Retinal pigment epithelial cell (primary cell): ENCODE measurements at regions not wholly inside any gene's neighbourhood (a gene's known extent, or its start where the extent isn't known, plus 50 kb on each side); places are given as distances from the start of the nearest gene placed in this dataset.
"Not testable (repeated sequence)": the region's sequence is repeated elsewhere in the genome, so short reads cannot be mapped to it uniquely, and the experiment has no call there.

Experiments
- DNase-seq: peaks from one replicate; pipeline ENCODE4 v3.0.0-alpha.2; 2010; ENCODE audit warnings: low read depth
- H3K4me3 ChIP-seq: 2 replicates; pipeline ENCODE4 v1.5.1; 2011; ENCODE audit warnings: mild to moderate bottlenecking, low read length, control low read depth, moderate library complexity
- TF ChIP-seq, protein P1 (sequence below): conservative IDR thresholded peaks from 2 replicates; pipeline ENCODE4 v1.5.1; 2011; ENCODE audit warnings: low read depth, low read length, control low read depth, inconsistent platforms

DNA sequence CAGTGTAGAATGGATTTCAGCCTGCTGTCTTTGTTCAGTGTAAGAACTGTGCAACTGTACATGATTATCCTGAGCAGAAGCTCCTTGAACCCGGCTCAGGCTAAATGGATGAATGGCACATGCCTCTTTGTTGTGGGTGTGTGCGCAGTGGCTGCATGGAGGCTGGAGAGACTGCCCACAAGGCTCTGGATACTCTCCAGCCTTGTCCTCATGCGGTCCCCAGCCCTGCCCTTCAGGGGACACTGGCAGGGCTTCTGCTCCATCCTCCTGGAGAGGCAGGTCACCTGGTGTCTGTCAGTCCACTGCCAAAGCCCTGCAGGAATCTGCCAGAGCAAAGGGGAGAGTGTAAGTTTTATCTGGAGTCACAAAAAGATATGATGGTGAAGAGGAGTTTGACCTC lies 241.7 kb upstream of the EXOC2 start:
- H3K4me3 ChIP-seq, result no peak overlapping the region
- TF ChIP-seq, protein P1, sequence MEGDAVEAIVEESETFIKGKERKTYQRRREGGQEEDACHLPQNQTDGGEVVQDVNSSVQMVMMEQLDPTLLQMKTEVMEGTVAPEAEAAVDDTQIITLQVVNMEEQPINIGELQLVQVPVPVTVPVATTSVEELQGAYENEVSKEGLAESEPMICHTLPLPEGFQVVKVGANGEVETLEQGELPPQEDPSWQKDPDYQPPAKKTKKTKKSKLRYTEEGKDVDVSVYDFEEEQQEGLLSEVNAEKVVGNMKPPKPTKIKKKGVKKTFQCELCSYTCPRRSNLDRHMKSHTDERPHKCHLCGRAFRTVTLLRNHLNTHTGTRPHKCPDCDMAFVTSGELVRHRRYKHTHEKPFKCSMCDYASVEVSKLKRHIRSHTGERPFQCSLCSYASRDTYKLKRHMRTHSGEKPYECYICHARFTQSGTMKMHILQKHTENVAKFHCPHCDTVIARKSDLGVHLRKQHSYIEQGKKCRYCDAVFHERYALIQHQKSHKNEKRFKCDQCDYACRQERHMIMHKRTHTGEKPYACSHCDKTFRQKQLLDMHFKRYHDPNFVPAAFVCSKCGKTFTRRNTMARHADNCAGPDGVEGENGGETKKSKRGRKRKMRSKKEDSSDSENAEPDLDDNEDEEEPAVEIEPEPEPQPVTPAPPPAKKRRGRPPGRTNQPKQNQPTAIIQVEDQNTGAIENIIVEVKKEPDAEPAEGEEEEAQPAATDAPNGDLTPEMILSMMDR, result no peak

DNA sequence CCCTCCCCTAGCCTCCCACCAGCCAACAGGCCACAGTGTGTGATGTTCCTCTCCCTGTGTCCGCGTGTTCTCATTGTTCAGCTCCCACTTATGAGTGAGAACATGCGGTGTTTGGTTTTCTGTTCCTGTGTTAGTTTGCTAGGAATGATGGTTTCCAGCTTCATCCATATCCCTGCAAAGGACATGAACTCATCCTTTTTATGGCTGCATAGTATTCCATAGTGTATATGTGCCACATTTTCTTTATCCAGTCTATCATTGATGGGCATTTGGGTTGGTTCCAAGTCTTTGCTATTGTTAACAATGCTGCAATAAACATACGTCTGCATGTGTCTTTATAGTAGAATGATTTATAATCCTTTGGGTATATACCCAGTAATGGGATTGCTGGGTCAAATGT lies 239.0 kb upstream of the EXOC2 start:
- DNase-seq, H3K4me3 ChIP-seq: not testable (repeated sequence)

More for the DNA sequence above, 241.7 kb upstream of the EXOC2 start:
- no peak for DNase-seq

DNA sequence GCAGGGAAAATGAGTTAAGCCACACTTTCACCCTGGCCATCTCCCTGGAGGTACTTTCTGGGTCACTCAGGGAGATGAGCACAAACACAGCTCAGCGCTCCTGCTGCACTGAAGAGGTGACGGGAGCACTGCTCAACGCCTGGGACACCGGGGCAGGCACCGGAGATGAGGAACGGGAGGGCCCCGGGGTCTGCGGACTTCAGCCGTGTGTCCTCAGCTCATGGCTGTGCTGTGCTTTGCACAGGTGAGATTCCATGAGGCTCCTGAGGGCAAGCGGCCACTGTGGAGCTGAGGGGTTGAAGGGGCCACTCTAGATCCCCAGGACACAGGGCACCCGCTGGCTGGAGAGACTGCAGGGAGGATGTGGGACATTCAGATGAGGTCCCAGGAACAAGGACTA lies 234.2 kb upstream of the EXOC2 start:
- DNase-seq, result no peak
- H3K4me3 ChIP-seq, result no peak overlapping the region
- TF ChIP-seq, protein P1, result no peak

DNA sequence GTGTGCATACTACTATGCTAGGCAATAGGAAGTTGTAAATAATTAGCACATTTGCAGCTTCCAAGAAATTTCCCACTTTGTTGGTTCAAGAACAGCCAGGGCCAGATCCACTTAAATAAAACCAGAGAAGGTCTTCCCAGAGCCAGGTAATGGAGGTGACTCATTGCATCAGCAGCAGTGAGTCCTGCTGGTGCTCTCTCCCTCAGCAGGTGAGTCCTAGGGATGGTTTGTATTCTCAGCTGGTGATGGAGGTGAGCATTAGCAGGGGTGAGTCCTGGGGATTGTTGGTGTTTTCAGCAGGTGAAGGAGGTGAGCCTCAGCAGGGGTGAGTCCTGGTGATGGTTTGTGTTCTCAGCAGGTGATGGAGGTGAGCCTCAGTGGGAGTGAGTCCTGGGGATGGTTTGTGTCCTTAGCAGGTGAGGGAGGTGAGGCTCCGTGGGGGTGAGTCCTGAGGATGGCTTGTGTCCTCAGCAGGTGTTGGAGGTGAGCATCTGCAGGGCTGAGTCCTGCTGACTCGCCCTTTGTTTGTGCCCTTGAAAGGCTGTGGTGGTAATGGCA lies 232.8 kb upstream of the EXOC2 start:
- TF ChIP-seq, protein P1, result no peak
- no peak overlapping the region for H3K4me3 ChIP-seq
- DNase-seq, result no peak

DNA sequence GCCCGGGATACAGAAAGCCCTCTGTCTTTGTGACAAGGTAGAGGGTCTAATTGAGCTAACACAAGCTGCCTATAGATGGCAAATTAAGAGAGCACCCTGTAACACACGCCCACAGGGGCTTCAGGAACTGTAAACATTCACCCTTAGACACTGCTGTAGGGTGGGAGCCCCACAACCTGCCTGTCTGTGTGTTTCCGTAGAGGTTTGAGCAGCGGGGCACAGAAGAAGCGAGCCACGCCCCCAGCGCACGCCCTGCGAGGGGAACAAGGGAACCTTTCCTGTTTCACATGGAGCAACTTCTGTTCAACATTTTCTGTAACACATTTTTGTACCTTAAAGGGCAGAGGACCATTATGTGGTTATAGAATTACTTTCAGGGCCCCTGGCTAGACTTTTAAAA lies 231.7 kb upstream of the EXOC2 start:
- H3K4me3 ChIP-seq, result no peak overlapping the region
- no peak for DNase-seq
- TF ChIP-seq, protein P1, result no peak

DNA sequence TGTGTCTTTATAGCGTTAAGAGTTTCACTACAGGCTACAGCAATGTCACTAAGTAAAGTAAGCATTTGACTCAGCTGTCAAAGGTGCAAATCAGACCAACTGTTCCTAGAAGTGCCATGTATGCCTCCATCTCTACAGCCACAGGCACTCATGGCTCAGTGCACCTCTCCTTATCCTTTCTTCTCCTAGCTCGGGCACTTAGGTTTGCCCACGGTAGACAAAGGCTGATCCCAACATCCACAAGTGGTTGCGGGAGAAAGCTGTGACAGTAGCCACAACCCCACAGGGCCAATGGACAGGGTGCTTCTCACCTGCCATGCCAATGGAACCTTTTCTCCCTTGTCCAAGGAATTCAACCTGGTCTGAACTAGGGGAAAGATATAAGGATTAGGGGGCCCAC lies 228.5 kb upstream of the EXOC2 start:
- TF ChIP-seq, protein P1, result no peak
- DNase-seq, result no peak
- no peak overlapping the region for H3K4me3 ChIP-seq

DNA sequence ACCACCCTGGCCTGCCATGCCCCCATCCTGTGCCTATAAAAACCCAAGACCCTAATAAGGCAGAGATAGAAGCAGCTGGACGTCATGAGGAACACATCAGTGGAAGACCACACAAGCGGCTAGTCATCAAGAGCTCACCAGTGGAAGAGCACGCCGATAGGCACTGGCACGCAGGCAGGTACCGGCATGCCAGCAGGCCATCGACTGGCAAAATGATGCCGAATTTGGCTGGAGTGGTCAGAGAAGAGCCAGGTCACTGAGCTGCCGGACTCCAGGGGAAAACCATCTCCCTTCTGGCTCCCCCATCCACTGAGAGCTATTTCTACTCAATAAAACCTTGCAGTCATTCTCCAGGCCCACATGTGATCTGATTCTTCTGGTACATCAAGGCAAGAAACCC lies 227.6 kb upstream of the EXOC2 start:
- TF ChIP-seq, protein P1, result no peak
- no peak overlapping the region for H3K4me3 ChIP-seq
- DNase-seq, result no peak

DNA sequence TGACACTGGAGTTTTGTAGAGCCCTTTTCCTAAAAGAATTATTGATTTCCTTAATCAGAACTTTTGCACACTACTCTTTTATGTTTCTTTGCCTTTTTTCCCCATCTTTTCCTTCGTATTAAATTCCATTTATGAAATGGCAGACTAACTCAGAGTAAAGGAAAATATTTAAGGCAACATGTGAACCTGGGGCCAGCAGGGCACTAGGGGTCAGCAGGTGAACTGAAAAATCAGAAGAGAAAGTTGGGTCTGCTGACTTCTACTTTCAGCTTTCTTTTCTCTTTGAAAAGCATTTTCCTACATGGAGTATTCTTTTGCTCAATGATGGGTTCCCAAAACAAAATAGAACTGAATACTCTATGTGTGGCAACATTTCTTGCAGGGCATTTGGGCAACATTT lies 226.6 kb upstream of the EXOC2 start:
- no peak for DNase-seq
- H3K4me3 ChIP-seq, result no peak overlapping the region
- TF ChIP-seq, protein P1, result no peak
